IMR-90 (cell line): ENCODE measurements at regions not wholly inside any gene's neighbourhood (a gene's known extent, or its start where the extent isn't known, plus 50 kb on each side); places are given as distances from the start of the nearest gene placed in this dataset.

Source experiments
- ATAC-seq: fragments of 200-7000 bp; cut with Tn5 transposase; 2 replicates; pipeline ENCODE4 v1.9.1; 2020; ENCODE audit warnings: low read depth, mild to moderate bottlenecking, moderate library complexity
- BruUV-seq: library from RNA; stranded (reverse); fragments of 400-500 nt; replicated peaks from 2 replicates; lab custom pipeline; 2021; lab: Mats Ljungman, UMichigan
- CTCF ChIA-PET: fragments of 300-600 bp; formaldehyde crosslinking; extraction: SDS; loops from one replicate; lab custom pipeline; 2021; ENCODE audit warnings: antibody characterized with exemption; lab: Yijun Ruan, JAX
- POLR2A ChIA-PET: fragments of 300-600 bp; sonication (Branson Sonifier 250); formaldehyde crosslinking; loops from one replicate; lab custom pipeline; 2022; ENCODE audit warnings: antibody characterized with exemption; ENCODE audit not compliant: unreplicated experiment; lab: Charles Lee
- DNase-seq: peaks from one replicate; pipeline ENCODE4 v3.0.0; 2013
- H2AFZ ChIP-seq: replicated peaks from 2 replicates; pipeline ENCODE3; 2013; ENCODE audit warnings: low read length, mild to moderate bottlenecking; ENCODE audit not compliant: poor library complexity
- H2AK5ac ChIP-seq: 2 replicates; pipeline ENCODE4 v1.6.1; 2013; ENCODE audit warnings: low read depth, low read length, inconsistent platforms
- H2AK9ac ChIP-seq: replicated peaks from 2 replicates; pipeline ENCODE3; 2013; ENCODE audit warnings: mild to moderate bottlenecking, low read depth, low read length, moderate library complexity; ENCODE audit not compliant: poor library complexity
- H2BK120ac ChIP-seq: 2 replicates; pipeline ENCODE4 v1.6.1; 2013; ENCODE audit warnings: low read depth, low read length, inconsistent platforms
- H2BK15ac ChIP-seq: 3 replicates; pipeline ENCODE4 v1.6.1; 2013; ENCODE audit warnings: low read depth, low read length, inconsistent platforms
- H2BK20ac ChIP-seq: 2 replicates; pipeline ENCODE4 v1.6.1; 2013; ENCODE audit warnings: low read depth, mild to moderate bottlenecking, inconsistent platforms, low read length, moderate library complexity
- H2BK5ac ChIP-seq: 2 replicates; pipeline ENCODE4 v1.6.1; 2013; ENCODE audit warnings: mild to moderate bottlenecking, low read depth, low read length, inconsistent platforms; ENCODE audit not compliant: poor library complexity, severe bottlenecking
- H3K14ac ChIP-seq: replicated peaks from 2 replicates; pipeline ENCODE4 v1.6.1; 2013; ENCODE audit warnings: low read depth, low read length, inconsistent platforms
- H3K18ac ChIP-seq: 2 replicates; pipeline ENCODE4 v1.6.1; 2013; ENCODE audit warnings: low read depth, low read length, control low read depth
- H3K23ac ChIP-seq: 2 replicates; pipeline ENCODE4 v1.6.1; 2013; ENCODE audit warnings: low read depth, low read length, inconsistent platforms
- H3K27ac ChIP-seq: 2 replicates; pipeline ENCODE4 v1.5.1; 2013; ENCODE audit warnings: mild to moderate bottlenecking, control low read depth, low read length; ENCODE audit not compliant: insufficient read depth
- H3K27me3 ChIP-seq: 2 replicates; pipeline ENCODE4 v1.6.1; 2013; ENCODE audit warnings: low read length; ENCODE audit not compliant: control insufficient read depth, insufficient read depth
- H3K36me3 ChIP-seq: 2 replicates; pipeline ENCODE4 v1.6.1; 2013; ENCODE audit warnings: low read length, mixed read lengths; ENCODE audit not compliant: control insufficient read depth, insufficient read depth
- H3K4ac ChIP-seq: 2 replicates; pipeline ENCODE4 v1.6.1; 2013; ENCODE audit warnings: low read depth, low read length, inconsistent platforms
- H3K4me1 ChIP-seq: 2 replicates; pipeline ENCODE4 v1.6.1; 2013; ENCODE audit warnings: low read length, mixed read lengths; ENCODE audit not compliant: control insufficient read depth, insufficient read depth
- H3K4me2 ChIP-seq: 2 replicates; pipeline ENCODE4 v1.6.1; 2013; ENCODE audit warnings: low read depth, mild to moderate bottlenecking, control low read depth, low read length, moderate library complexity
- H3K4me3 ChIP-seq: 2 replicates; pipeline ENCODE4 v1.5.1; 2013; ENCODE audit warnings: low read depth, mild to moderate bottlenecking, control low read depth, low read length, moderate library complexity; ENCODE audit not compliant: insufficient read depth
- H3K56ac ChIP-seq: 2 replicates; pipeline ENCODE4 v1.6.1; 2013; ENCODE audit warnings: low read length, inconsistent platforms; ENCODE audit not compliant: insufficient read depth; ENCODE audit errors: extremely low read depth
- H3K79me1 ChIP-seq, 2 experiments: 2 replicates each; pipeline ENCODE4 v1.6.1; 2013; ENCODE audit warnings: low read length in 2 of 2, inconsistent platforms in 1 of 2, low read depth in 1 of 2
- H3K9ac ChIP-seq: 2 replicates; pipeline ENCODE4 v1.6.1; 2013; ENCODE audit warnings: low read depth, low read length, control low read depth
- H3K9me1 ChIP-seq: 2 replicates; pipeline ENCODE4 v1.6.1; 2013; ENCODE audit warnings: low read length, inconsistent platforms; ENCODE audit not compliant: insufficient read depth
- H3K9me3 ChIP-seq: 2 replicates; pipeline ENCODE4 v1.6.1; 2013; ENCODE audit warnings: low read length; ENCODE audit not compliant: control insufficient read depth, insufficient read depth
- H4K20me1 ChIP-seq: 2 replicates; pipeline ENCODE4 v1.6.1; 2013; ENCODE audit warnings: low read length, inconsistent platforms; ENCODE audit not compliant: insufficient read depth
- H4K5ac ChIP-seq: 2 replicates; pipeline ENCODE4 v1.6.1; 2013; ENCODE audit warnings: mild to moderate bottlenecking, low read depth, low read length, control low read depth
- H4K8ac ChIP-seq, 2 experiments: 2 replicates each; pipeline ENCODE4 v1.6.1; 2013; ENCODE audit warnings: low read depth in 2 of 2, low read length in 2 of 2, control low read depth in 1 of 2, inconsistent platforms in 1 of 2
- H4K91ac ChIP-seq: 2 replicates; pipeline ENCODE4 v1.6.1; 2013; ENCODE audit warnings: low read depth, low read length, inconsistent platforms; ENCODE audit not compliant: insufficient read depth
- BHLHE40 ChIP-seq: fragments of 150-350 bp; IDR thresholded peaks from 2 replicates; pipeline ENCODE4 v1.6.1; 2016; ENCODE audit warnings: mild to moderate bottlenecking, low read depth, low read length
- CEBPB ChIP-seq: IDR thresholded peaks from 2 replicates; pipeline ENCODE4 v1.6.1; 2012; ENCODE audit warnings: low read depth, low read length, improper control_type of control experiment
- CHD1 ChIP-seq: IDR thresholded peaks from 2 replicates; pipeline ENCODE4 v1.6.1; 2012; ENCODE audit warnings: low read depth, low read length, improper control_type of control experiment
- CTCF ChIP-seq: conservative IDR thresholded peaks from 2 replicates; pipeline ENCODE4 v1.5.1; 2012; ENCODE audit warnings: mild to moderate bottlenecking, low read depth, low read length, improper control_type of control experiment
- ELK1 ChIP-seq: fragments of 150-350 bp; IDR thresholded peaks from 2 replicates; pipeline ENCODE4 v1.6.1; 2016; ENCODE audit warnings: low read depth, mild to moderate bottlenecking, low read length, moderate library complexity, borderline replicate concordance
- FOS ChIP-seq: fragments of 150-350 bp; IDR thresholded peaks from 2 replicates; pipeline ENCODE4 v1.6.1; 2016; ENCODE audit warnings: low read depth, low read length
- MAFK ChIP-seq: IDR thresholded peaks from 2 replicates; pipeline ENCODE4 v1.6.1; 2012; ENCODE audit warnings: low read depth, low read length, improper control_type of control experiment
- MAZ ChIP-seq: IDR thresholded peaks from 2 replicates; pipeline ENCODE4 v1.6.1; 2012; ENCODE audit warnings: low read depth, mild to moderate bottlenecking, low read length, improper control_type of control experiment, moderate library complexity, borderline replicate concordance
- MXI1 ChIP-seq: IDR thresholded peaks from 2 replicates; pipeline ENCODE4 v1.6.1; 2012; ENCODE audit warnings: low read depth, mild to moderate bottlenecking, low read length, moderate library complexity, borderline replicate concordance
- NFE2L2 ChIP-seq: fragments of 150-350 bp; IDR thresholded peaks from 2 replicates; pipeline ENCODE4 v1.6.1; 2016; ENCODE audit warnings: low read depth, mild to moderate bottlenecking, low read length
- POLR2A ChIP-seq: IDR thresholded peaks from 2 replicates; pipeline ENCODE4 v1.6.1; 2012; ENCODE audit warnings: mild to moderate bottlenecking, low read depth, low read length
- RAD21 ChIP-seq: IDR thresholded peaks from 2 replicates; pipeline ENCODE4 v1.6.1; 2012; ENCODE audit warnings: low read length, improper control_type of control experiment
- RFX5 ChIP-seq: IDR thresholded peaks from 2 replicates; pipeline ENCODE4 v1.8.0; 2012; ENCODE audit warnings: low read depth, mild to moderate bottlenecking, low read length, moderate library complexity
- SMC3 ChIP-seq: fragments of 150-350 bp; IDR thresholded peaks from 2 replicates; pipeline ENCODE4 v1.6.1; 2016; ENCODE audit warnings: low read depth, mild to moderate bottlenecking, antibody characterized with exemption, low read length, moderate library complexity
- WGBS, 2 experiments: methylation state at CpG; one replicate each; pipeline versions ENCODE4 v1.1.5 to v1.1.7; 2013; ENCODE audit warnings: missing lambda C conversion rate in 2 of 2; ENCODE audit not compliant: insufficient read length in 1 of 2; ENCODE audit errors: extremely low coverage in 2 of 2; 5-methylcytosine and 5-hydroxymethylcytosine counted together
- dilution Hi-C: fragments of 300-500 bp; cut with HindIII; formaldehyde crosslinking; loops from one replicate; pipeline ENCODE4 v1.14.3; 2018; ENCODE audit warnings: low sequenced_read_pairs; ENCODE audit not compliant: unreplicated experiment
- in situ Hi-C: fragments of 300-500 bp; cut with MboI; formaldehyde crosslinking; loops from 3 replicates; pipeline ENCODE4 v1.14.3; 2019; ENCODE audit warnings: low sequenced_read_pairs, inconsistent platforms, mixed read lengths
- intact Hi-C: fragments of 100-400 bp; cut with micrococcal nuclease; formaldehyde crosslinking; loops from 2 replicates; pipeline ENCODE4 v1.10.0; 2022
- TF ChIP-seq, protein P1 (sequence below): fragments of 150-350 bp; IDR thresholded peaks from 2 replicates; pipeline ENCODE4 v1.6.1; 2017; ENCODE audit warnings: mild to moderate bottlenecking, antibody characterized with exemption, low read length, low read depth

DNA sequence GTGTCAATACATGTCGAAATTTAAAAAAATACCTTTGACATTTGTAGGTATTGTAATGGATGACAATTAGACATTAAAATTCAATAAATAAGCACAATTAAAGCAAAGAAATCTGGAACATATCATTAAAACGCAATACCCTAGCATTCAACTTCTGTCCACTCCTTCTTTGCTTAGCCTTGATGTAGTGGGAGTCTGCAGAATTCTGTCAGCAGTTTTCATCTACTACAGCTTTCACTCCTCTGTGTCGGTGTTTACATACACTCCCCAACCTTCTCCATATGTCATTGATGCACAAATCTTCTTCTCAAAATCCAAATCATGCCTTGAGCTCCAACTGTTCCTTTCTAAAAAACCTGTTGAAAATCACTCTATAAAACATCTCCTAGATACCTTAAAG is 1380.6 kb downstream of the DSC3 start:
- H3K27me3 ChIP-seq = no peaks in the 10 kb centered on the region
- H3K18ac ChIP-seq = no peak overlapping the region
- ChIA-PET CTCF (no interaction called here), POLR2A (no interaction called here)
- no peaks in the 10 kb centered on the region for H3K4me1 ChIP-seq
- no peaks in the 10 kb centered on the region for H4K20me1 ChIP-seq
- H3K36me3 ChIP-seq = no peaks in the 10 kb centered on the region
- no peak overlapping the region for H2BK20ac ChIP-seq
- no peak overlapping the region for H2BK5ac ChIP-seq
- no peak overlapping the region for H2AK9ac ChIP-seq
- H4K5ac ChIP-seq = no peak overlapping the region
- no peak overlapping the region for H3K14ac ChIP-seq
- no peak for TF ChIP-seq NFE2L2
- TF ChIP-seq MAFK = no peak
- no peak for TF ChIP-seq RFX5
- TF ChIP-seq CTCF = no peak
- no peak for TF ChIP-seq SMC3
- TF ChIP-seq, protein P1, sequence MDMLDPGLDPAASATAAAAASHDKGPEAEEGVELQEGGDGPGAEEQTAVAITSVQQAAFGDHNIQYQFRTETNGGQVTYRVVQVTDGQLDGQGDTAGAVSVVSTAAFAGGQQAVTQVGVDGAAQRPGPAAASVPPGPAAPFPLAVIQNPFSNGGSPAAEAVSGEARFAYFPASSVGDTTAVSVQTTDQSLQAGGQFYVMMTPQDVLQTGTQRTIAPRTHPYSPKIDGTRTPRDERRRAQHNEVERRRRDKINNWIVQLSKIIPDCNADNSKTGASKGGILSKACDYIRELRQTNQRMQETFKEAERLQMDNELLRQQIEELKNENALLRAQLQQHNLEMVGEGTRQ = no peak
- no peak for TF ChIP-seq CEBPB
- no peak for TF ChIP-seq RAD21
- no peak for TF ChIP-seq FOS
- TF ChIP-seq POLR2A = no peak
- TF ChIP-seq BHLHE40 = no peak
- no peak for TF ChIP-seq MXI1
- TF ChIP-seq ELK1 = no peak
- TF ChIP-seq MAZ = no peak
- TF ChIP-seq CHD1 = no peak
- H2AK5ac ChIP-seq = no peak overlapping the region
- WGBS, 2 experiments = 60% methylated on average over 1 of the region's 3 CpGs; no CpG with 5 or more reads in 1 of the 2 experiments
- no peak overlapping the region for H3K4me2 ChIP-seq
- no peak overlapping the region for H3K9ac ChIP-seq
- H3K9me3 ChIP-seq = no peaks in the 10 kb centered on the region
- in situ Hi-C loops = no loop called here
- ATAC-seq (no peak), DNase-seq (no peak)
- no peak overlapping the region for H4K91ac ChIP-seq
- no peak overlapping the region for H3K27ac ChIP-seq
- H4K8ac ChIP-seq = no peak overlapping the region
- H3K23ac ChIP-seq = no peak overlapping the region
- no peaks in the 10 kb centered on the region for H3K9me1 ChIP-seq
- no peaks in the 10 kb centered on the region for H3K79me1 ChIP-seq
- no peak overlapping the region for H3K56ac ChIP-seq
- no peak overlapping the region for H3K4ac ChIP-seq
- H2BK15ac ChIP-seq = no peak overlapping the region
- H2BK120ac ChIP-seq = no peak overlapping the region
- no TSS peak for BruUV-seq
- no peak overlapping the region for H3K4me3 ChIP-seq
- intact Hi-C loops = loop anchor here (2.0 kb wide), 1 partner anchor 63 kb away; no protein-coding TSS in a partner anchor
- dilution Hi-C loops = no loop called here
- H2AFZ ChIP-seq = no peak overlapping the region
